ENCODE measurements at regions not wholly inside any gene's neighbourhood (a gene's known extent, or its start where the extent isn't known, plus 50 kb on each side); places are given as distances from the start of the nearest gene placed in this dataset.
"Not testable (repeated sequence)": the region's sequence is repeated elsewhere in the genome, so short reads cannot be mapped to it uniquely, and the experiment has no call there.

DNA sequence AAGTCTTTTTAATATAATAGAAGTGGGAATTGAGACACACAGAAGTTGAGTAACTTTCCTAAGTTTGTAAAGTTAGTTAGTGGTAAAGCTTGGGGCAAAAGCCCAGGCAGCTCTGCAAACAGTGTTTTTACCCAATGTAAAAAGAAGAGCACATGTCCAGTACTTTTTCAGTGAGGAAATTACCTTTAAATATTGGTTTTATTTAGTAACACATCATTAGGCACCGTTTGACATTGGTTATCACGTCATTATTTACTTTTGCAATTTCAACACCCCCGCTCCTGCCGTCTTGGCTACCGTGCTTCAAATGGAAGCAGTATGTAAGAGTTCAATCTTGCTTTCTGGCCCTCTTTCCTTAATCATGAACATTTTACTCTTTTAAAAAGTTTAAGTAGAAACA lies 807.9 kb downstream of the EPHA4 start:
- Histone ChIP-seq H4K20me1 (ENCODE audit: control insufficient read depth, insufficient read depth, low read depth, low read length) (no peaks in the 10 kb centered on the region), H3K27me3 (ENCODE audit: control insufficient read depth, low read length) (no peaks in the 10 kb centered on the region)

DNA sequence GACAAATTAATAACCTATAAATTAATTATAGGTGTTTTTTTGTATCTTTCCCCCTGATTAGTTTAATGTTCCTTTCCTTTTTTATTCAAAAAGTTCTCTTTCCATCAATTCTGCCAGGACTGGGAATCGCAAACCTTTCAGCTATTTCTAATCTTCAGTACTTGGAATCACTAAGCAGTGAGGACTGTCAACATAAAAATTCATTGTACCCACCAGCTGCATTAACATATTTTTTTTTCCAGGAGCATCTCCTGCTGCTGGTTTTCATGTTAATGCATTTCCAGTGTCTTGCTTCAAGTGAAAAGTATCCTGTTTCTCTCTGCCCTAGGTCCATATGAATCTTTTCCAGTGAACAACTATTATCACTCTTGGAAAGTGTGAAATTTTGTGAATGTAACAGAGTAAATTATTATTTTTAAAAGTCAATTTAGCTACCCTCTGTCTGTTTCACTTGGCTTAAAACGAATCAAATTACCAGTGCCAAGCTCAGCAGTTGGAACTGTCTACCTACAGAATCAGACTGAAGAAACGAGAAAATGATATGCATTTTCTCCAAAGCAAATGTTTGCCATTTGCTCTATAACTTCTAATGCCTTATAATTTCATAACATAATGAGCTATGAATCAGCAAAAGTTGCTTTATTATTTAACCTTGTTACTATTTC lies 804.4 kb downstream of the EPHA4 start:
- TF ChIP-seq EZH2phosphoT487 (IDR thresholded peaks at IDR 0.05; ENCODE audit: borderline replicate concordance, low read length): no peak
- TF ChIP-seq CTCF (IDR thresholded peaks at IDR 0.05; ENCODE audit: low read depth, low read length, poor library complexity, severe bottlenecking): no peak
- no peaks in the 10 kb centered on the region for H3K9me2 ChIP-seq (replicated peaks; ENCODE audit: control insufficient read depth, low read length)
- no peaks in the 10 kb centered on the region for H3F3A ChIP-seq (ENCODE audit: control insufficient read depth, insufficient read depth)
- H3K4me1 ChIP-seq (ENCODE audit: control insufficient read depth, low read length): no peaks in the 10 kb centered on the region
- H3K4me3 ChIP-seq (ENCODE audit: low read length): no peak overlapping the region
- H4K20me1 ChIP-seq (ENCODE audit: control insufficient read depth, insufficient read depth, low read depth, low read length): no peaks in the 10 kb centered on the region
- no peak overlapping the region for H3K4me2 ChIP-seq (ENCODE audit: low read length)
- H3K79me2 ChIP-seq (ENCODE audit: control insufficient read depth, low read length): no peaks in the 10 kb centered on the region
- no peak overlapping the region for H3K27ac ChIP-seq (ENCODE audit: low read depth, low read length)
- no peaks in the 10 kb centered on the region for H3K36me3 ChIP-seq (ENCODE audit: control insufficient read depth, low read length)
- no peaks in the 10 kb centered on the region for H3K9me3 ChIP-seq (ENCODE audit: control insufficient read depth, insufficient read depth, low read length)
- H3K27me3 ChIP-seq (ENCODE audit: control insufficient read depth, low read length): no peaks in the 10 kb centered on the region

More for the DNA sequence above, 807.9 kb downstream of the EPHA4 start:
- Histone ChIP-seq H3K36me3 (ENCODE audit: control insufficient read depth, low read length) (no peaks in the 10 kb centered on the region), H3K4me2 (ENCODE audit: low read length) (no peak overlapping the region), H3K79me2 (ENCODE audit: control insufficient read depth, low read length) (no peaks in the 10 kb centered on the region), H3K4me3 (ENCODE audit: low read length) (no peak overlapping the region), H3K9me2 (replicated peaks; ENCODE audit: control insufficient read depth, low read length) (no peaks in the 10 kb centered on the region), H3F3A (ENCODE audit: control insufficient read depth, insufficient read depth) (no peaks in the 10 kb centered on the region), H3K4me1 (ENCODE audit: control insufficient read depth, low read length) (no peaks in the 10 kb centered on the region), H3K27ac (ENCODE audit: low read depth, low read length) (no peak overlapping the region), H3K9me3 (ENCODE audit: control insufficient read depth, insufficient read depth, low read length) (no peaks in the 10 kb centered on the region)
- TF ChIP-seq CTCF (IDR thresholded peaks at IDR 0.05; ENCODE audit: low read depth, low read length, poor library complexity, severe bottlenecking): no peak
- no peak for TF ChIP-seq EZH2phosphoT487 (IDR thresholded peaks at IDR 0.05; ENCODE audit: borderline replicate concordance, low read length)

GRCh38 chr2:220775856-220776488 lies 796.1 kb downstream of the EPHA4 start:
- Histone ChIP-seq H3K9me2 (replicated peaks; ENCODE audit: control insufficient read depth, low read length) (no peaks in the 10 kb centered on the region), H3K79me2 (ENCODE audit: control insufficient read depth, low read length) (no peaks in the 10 kb centered on the region), H3K27me3 (ENCODE audit: control insufficient read depth, low read length) (no peaks in the 10 kb centered on the region), H4K20me1 (ENCODE audit: control insufficient read depth, insufficient read depth, low read depth, low read length) (no peaks in the 10 kb centered on the region), H3K4me2 (ENCODE audit: low read length) (no peak overlapping the region), H3K36me3 (ENCODE audit: control insufficient read depth, low read length) (no peaks in the 10 kb centered on the region), H3F3A (ENCODE audit: control insufficient read depth, insufficient read depth) (no peaks in the 10 kb centered on the region), H3K4me1 (ENCODE audit: control insufficient read depth, low read length) (no peaks in the 10 kb centered on the region), H3K4me3 (ENCODE audit: low read length) (no peak overlapping the region), H3K9me3 (ENCODE audit: control insufficient read depth, insufficient read depth, low read length) (no peaks in the 10 kb centered on the region; the same call in 1 of the 2 replicates), H3K27ac (ENCODE audit: low read depth, low read length) (no peak overlapping the region)
- no peak for TF ChIP-seq CTCF (IDR thresholded peaks at IDR 0.05; ENCODE audit: low read depth, low read length, poor library complexity, severe bottlenecking)
- no peak for TF ChIP-seq EZH2phosphoT487 (IDR thresholded peaks at IDR 0.05; ENCODE audit: borderline replicate concordance, low read length)

- H3K4me2 ChIP-seq (ENCODE audit: low read length); H3K79me2 ChIP-seq (ENCODE audit: control insufficient read depth, low read length); H3K36me3 ChIP-seq (ENCODE audit: control insufficient read depth, low read length); H3K9me3 ChIP-seq (ENCODE audit: control insufficient read depth, insufficient read depth, low read length); H3K27ac ChIP-seq (ENCODE audit: low read depth, low read length); H3K9me2 ChIP-seq (replicated peaks; ENCODE audit: control insufficient read depth, low read length); H3K4me1 ChIP-seq (ENCODE audit: control insufficient read depth, low read length); H3F3A ChIP-seq (ENCODE audit: control insufficient read depth, insufficient read depth); H3K27me3 ChIP-seq (ENCODE audit: control insufficient read depth, low read length); H4K20me1 ChIP-seq (ENCODE audit: control insufficient read depth, insufficient read depth, low read depth, low read length); H3K4me3 ChIP-seq (ENCODE audit: low read length): not testable (repeated sequence)
Measured at GRCh38 chr2:220779076-220779475, 793.0 kb downstream of the EPHA4 start.
